HG03442 (cell line): ENCODE measurements at regions not wholly inside any gene's neighbourhood (a gene's known extent, or its start where the extent isn't known, plus 50 kb on each side); places are given as distances from the start of the nearest gene placed in this dataset.

Source experiments
- ATAC-seq: cut with Tn5 transposase; IDR thresholded peaks from one replicate; pipeline ENCODE4 v1.9.1; 2021; ENCODE audit warnings: mild to moderate bottlenecking, moderate library complexity; ENCODE audit not compliant: unreplicated experiment

- ATAC-seq = no peak
Observed at GRCh38 chr2:144086965-144087364, 433.0 kb downstream of the ZEB2 start.

DNA sequence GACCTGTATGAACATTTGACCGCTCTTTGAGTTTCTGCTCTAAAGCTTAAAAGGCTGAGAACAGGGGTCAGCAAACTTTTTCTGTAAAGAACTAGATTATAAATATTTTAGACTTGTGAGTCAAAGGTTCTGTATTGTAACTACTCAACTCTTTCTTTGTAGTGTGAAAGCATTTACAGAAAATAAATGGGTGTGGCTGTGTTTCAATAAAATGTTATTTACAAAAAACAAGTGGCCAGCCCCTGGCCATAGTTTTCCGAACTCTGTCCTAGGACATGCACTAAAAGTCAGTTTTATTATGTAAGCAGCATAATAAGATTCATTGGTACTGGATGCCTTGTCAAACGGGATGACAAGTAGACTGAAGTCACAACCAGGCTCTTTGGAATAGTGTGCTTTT is 434.9 kb downstream of the ZEB2 start:
- no peak for ATAC-seq

DNA sequence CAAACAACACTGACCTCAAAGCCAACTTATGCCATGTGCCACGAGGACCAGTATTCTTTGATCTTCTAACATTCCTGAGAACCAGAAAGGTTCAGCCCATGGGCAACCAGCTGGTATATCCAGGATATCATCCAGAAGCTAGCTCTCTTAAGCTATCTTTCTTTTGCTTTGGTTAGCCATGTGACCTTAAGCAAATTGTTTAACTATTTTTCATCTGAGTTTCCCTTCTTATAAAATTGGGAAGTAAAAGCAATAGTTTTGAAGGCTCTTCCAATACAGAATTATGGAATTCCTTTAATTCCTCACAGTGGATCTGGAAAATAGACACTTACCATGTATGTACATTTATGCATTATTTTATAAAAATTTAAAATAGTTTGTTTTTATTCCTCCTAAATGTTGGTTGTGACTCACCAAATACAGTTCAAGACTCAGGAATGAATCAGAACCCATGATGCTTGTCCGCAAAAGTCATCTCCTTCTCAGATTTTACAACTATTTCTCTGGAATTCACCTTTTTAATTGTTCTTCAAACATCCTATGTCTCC is 435.7 kb downstream of the ZEB2 start:
- no peak for ATAC-seq

DNA sequence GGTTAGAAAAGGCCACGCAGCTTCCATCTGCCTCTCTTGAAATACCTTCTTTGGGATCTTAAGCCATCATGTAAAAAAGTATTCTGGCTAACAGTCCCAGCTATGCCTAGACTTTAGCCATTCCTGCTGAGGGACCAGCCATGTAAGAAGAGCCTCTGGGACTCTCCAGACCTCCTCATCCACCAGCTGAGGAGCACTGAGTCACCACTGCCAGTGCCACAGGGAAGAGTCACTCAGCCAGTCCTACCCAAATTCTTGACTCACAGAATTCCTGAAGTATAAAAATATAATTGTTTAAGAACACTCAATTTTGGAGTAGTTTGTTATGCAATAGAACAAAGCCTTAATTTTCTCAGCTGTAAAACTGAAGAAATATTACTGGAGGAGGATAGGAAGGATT is 436.7 kb downstream of the ZEB2 start:
- ATAC-seq = no peak

DNA sequence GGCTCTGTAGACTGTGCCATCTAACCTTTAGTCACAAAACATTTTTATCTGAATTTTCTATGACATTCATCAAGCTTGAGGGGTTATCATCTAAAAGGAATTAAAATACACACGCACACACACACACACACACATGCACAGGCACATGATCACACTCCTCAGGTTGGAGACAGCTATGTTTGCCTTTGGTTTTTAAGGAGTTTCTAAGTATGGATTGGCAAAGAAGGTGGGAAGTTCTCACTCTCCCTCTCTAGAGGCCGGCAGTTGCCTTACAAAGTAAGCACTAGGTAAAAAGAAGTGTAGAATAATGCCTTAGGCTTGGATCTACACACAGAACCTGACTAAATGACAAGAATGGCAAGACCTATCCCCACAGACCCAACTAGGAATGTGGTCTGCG is 437.1 kb downstream of the ZEB2 start:
- no peak for ATAC-seq

DNA sequence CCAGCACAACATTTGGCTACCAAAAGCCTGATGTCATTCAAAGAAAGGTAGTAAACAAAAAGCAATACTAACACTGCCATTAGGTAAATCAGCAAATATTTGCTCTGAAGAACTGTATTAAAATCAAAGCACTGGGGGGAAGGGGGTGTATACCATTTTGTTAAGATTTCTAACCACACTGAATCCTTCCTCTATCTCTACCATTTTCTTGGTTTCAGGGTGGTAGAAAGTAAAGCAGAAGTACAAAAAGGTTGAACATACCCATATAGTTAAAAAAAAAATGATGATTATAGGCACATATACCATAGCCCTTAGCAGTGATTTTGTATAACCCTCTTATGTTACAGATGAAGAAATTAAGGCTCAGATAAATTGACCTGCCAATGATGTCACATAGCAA is 437.6 kb downstream of the ZEB2 start:
- ATAC-seq = no peak

DNA sequence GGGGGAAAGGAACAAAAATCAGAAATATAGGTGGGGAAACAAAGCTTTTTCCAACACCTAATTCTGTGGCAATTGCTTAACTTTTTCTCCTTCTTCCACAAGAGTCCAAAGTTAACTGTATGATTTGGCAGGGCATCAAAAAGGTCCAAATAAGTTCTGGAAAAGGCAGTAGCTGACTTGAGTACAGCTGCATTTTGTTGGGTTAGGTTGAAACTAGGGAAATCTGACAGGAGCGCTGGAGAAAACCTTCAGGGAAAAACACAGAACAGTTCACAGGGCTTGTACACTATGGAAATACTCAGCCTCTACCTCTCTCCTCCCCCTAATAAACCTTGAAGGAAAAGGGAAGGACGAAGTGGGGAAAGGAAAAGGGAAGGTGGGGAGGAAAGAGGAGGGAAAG is 438.6 kb downstream of the ZEB2 start:
- no peak for ATAC-seq

DNA sequence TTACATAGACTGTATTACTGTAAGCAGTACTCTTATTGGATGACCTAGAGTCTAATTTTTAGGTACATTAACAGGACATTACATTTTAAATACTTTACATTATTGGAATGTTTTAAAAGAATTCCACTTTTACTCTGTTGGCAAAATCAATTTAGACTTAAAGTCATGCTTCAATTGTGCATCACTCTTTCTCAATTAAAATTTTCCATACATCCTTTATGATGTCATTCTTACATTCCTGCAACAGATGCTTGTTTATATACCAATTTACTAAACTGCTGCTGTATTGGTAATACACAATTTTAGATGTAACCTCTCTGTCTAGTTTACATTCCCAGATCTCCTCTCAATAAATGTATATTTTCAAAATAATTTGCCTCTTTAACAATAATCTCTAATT is 440.1 kb downstream of the ZEB2 start:
- ATAC-seq = no peak

DNA sequence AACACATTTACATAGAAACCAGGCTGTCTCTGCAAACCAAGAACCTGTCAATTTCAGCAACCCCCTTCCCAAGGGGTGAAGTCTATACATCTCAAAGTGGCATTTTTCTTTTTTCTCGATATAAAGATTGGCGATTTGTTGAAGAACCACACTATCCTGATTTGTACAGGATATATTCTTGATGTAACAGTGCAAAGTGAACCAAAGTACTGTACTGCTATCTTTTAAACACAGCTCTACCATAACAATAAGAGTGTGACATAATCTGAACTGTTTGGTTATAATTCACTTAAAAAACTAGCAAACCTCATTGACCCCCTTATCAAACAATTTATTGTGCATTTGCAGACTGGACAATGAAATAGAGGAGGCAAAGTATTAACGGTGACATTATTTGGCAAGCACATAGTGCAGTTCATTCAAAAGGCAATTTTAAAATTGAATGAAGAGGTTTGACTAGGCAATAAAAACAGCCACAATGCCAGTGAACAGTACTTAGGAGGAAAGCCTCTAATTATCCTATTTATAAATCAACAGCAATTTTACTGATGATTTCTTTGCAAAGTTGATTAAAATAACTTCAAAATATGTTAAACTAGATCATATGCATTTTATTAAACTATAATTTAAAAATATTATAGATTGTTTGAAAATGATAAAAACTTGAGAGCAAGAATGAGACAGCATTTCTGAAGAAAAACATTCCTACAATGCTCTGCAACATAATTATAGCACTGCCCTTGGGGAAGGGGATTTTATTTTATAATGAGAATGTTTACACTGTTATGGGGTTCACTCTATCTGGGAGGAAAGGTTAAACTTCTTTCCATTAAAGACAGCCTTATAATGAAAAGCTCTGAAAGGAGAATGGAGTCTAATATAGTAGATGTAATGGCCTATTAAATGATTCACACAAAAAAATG is 440.9 kb downstream of the ZEB2 start:
- ATAC-seq = no peak

- ATAC-seq = no peak
Observed at GRCh38 chr2:144078106-144078505, 441.8 kb downstream of the ZEB2 start.

GRCh38 chr2:144074450-144074849 is 445.5 kb downstream of the ZEB2 start:
- ATAC-seq = no peak

DNA sequence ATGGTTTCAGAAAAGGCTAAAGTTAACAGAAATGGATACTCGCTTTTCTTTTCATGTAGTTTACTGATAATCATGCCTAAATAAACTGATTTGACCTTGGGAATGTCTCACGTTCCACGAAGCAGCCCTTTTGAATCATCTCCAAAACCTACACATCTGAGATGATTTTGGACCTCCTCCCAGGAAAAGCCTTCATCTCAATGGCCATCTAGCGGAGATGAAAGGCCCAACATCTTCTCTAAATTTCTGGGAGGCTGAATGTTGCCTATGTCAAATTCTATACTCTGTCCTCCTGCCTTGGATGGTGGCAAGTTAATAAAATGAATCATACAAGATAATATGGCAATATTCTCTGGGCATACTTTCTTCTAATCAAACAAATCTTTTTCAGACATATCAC is 448.5 kb downstream of the ZEB2 start:
- no peak for ATAC-seq

- ATAC-seq = no peak
Observed at GRCh38 chr2:144067506-144067905, 452.4 kb downstream of the ZEB2 start.

- ATAC-seq = no peak
Observed at GRCh38 chr2:144063602-144064001, 456.3 kb downstream of the ZEB2 start.

DNA sequence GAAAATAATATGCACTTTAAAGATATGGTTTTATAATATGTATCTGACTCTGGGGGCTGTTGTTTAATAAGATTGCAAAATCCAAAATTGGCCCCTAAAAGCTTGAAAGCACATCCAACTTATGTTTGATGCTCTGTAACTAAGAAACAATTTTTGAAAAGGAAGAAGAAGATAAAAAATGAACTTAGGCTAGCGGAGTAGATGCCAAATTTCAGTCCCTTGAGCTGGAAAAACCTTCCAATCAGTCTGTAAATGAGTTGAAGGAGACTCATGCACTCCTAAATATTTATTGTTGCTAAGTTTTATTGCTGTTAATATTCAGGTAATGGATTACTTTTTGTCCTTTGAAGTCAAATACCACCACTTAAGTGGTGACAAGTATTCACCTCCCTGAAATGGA is 465.0 kb downstream of the ZEB2 start:
- ATAC-seq = no peak

DNA sequence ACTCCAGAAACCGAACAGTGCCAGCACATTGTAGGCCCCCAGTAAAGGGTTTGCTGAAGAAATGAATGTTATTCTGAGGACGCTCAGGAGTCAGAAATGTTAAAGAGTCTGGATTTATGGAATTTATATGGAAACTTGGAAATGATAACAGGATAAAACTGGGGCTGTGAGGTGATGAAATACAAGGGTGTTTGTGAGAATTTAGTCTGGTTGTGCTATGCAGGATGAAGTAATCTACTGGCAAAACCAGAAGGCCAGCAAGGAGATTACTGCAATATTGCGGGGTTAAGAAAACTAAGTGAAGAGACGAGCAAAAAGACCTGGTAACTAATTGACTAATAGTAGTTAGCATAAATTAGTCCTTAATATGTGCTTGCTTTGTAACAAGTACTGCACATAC is 467.8 kb downstream of the ZEB2 start:
- ATAC-seq = no peak

DNA sequence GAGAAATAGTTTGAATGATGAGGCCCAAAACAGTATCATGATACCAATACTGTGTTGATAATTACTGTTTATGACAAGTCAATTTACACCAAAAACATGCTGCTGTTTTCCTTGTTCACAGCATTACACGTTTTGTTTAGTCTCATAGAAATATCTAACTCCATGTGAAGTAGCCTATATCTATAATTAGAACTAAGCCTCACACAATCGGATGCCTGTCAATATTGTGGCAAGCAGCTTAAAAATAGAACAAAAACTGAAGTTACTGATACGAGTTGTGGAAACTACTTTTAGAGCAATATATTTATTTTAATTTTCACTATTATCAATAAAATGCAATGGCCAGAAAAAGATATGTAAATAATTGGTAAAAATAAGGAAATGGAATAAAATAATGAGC is 470.8 kb downstream of the ZEB2 start:
- ATAC-seq = no peak

GRCh38 chr2:144048631-144049060 is 471.3 kb downstream of the ZEB2 start:
- no peak for ATAC-seq

GRCh38 chr2:144042751-144043150 is 477.2 kb downstream of the ZEB2 start:
- no peak for ATAC-seq

- no peak for ATAC-seq
Observed at GRCh38 chr2:144041612-144042011, 478.3 kb downstream of the ZEB2 start.

DNA sequence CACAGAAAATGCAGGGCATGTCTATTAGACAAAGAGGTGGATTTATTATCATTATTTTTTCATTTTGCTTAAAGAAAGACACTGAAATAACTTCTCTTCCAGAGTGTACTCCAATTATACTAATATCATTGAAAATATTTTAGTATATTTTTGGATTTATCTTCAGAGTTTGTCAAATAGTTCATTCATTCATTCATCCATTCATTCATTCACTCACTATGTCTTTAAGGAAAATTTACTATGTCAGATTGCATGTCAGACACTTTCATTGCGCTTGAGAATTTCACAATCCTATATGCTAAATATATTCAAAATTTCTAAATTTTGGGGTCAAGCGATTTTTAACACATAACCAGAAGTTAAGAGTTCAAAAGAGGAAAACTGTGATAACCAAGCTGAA is 479.1 kb downstream of the ZEB2 start:
- ATAC-seq = no peak

DNA sequence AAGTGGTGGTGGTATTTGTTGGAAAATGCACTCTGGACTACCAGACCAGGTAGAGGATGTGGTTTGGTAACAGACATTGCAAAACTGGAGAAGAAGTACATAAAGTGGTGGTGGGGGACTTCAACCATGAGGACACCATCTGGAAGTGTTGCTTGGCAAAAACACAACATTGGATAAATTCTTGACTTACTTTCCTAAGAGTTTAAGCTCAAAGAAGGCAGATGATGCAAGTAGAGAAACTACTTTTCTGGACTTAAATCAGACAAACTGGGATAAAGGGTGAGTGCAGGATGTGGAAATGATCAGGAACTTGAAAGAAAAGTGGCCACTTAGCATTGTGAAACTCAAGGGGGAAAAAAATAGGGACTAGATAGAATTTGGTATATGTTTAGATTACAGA is 487.4 kb downstream of the ZEB2 start:
- ATAC-seq = no peak

- no peak for ATAC-seq
Observed at GRCh38 chr2:144030791-144031190, 489.1 kb downstream of the ZEB2 start.
